Prostate gland (tissue), 2 donors: ENCODE measurements at regions not wholly inside any gene's neighbourhood (a gene's known extent, or its start where the extent isn't known, plus 50 kb on each side); places are given as distances from the start of the nearest gene placed in this dataset.

Experiments
- DNase-seq: peaks from one replicate; pipeline ENCODE4 v3.0.0-alpha.2; 2019; ENCODE audit warnings: low spot score
- H3K27ac ChIP-seq, 2 donors: fragments of 200-600 bp; sonication (generic); 2 replicates each; pipeline ENCODE4 v1.5.1; 2017 to 2019
- H3K27me3 ChIP-seq: fragments of 200-600 bp; sonication (generic); replicated peaks from 2 replicates; pipeline ENCODE4 v1.5.1; 2019; ENCODE audit not compliant: insufficient read depth
- H3K36me3 ChIP-seq, 2 donors: fragments of 200-600 bp; sonication (generic); 1 replicate in 1 of 2; 2 replicates in 1 of 2; pipeline versions ENCODE4 v1.5.1 to v1.8.1; 2017 to 2019
- H3K4me1 ChIP-seq: fragments of 200-600 bp; sonication (generic); replicated peaks from 2 replicates; pipeline ENCODE4 v1.5.1; 2019
- H3K4me3 ChIP-seq, 2 donors: fragments of 200-600 bp; sonication (generic); 2 replicates each; pipeline ENCODE4 v1.5.1; 2017 to 2019
- H3K9me3 ChIP-seq: fragments of 200-600 bp; sonication (generic); 2 replicates; pipeline ENCODE4 v1.5.1; 2017
- POLR2A ChIP-seq: fragments of 450-650 bp; IDR thresholded peaks from one replicate; pipeline ENCODE4 v1.6.1; 2016; ENCODE audit warnings: antibody characterized with exemption, mild to moderate bottlenecking
- POLR2AphosphoS5 ChIP-seq: sonication (generic); formaldehyde crosslinking; IDR thresholded peaks from one replicate; pipeline ENCODE4 v1.6.1; 2017; ENCODE audit warnings: antibody characterized with exemption
- WGBS: methylation state at CpG from one replicate; pipeline ENCODE4 v1.1.5; 2018; 5-methylcytosine and 5-hydroxymethylcytosine counted together
- intact Hi-C: fragments of 100-400 bp; cut with DNase I; formaldehyde crosslinking; loops from one replicate; pipeline ENCODE4 v1.14.2; 2022
- TF ChIP-seq, protein P1 (sequence below), 4 experiments: fragments of 200-600 bp in 2 of 4; fragments of 450-650 bp in 2 of 4; sonication (generic) in 2 of 4; IDR thresholded peaks; 1 replicate in 3 of 4; 2 replicates in 1 of 4; pipeline ENCODE4 v1.5.1; 2016 to 2019; ENCODE audit warnings: antibody characterized with exemption in 4 of 4, mild to moderate bottlenecking in 2 of 4, moderate library complexity in 2 of 4

DNA sequence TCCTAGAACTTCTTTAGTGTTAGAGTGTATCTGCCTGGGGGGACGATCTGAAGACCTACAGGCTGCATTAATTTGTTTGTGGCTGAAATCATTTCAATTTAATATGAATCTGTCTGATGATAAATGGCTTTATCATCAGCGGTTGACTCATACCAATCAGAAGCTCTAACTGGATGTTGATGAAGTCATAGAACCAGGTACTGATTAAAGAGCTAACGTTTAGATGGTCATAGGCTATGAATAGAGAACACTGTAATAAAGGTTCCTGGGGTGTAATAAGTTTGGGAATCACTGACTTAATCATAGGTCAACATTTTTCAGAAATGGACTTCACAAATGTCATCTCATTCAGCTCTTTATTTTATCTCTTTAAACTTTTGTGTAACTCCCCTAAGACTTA lies 329.9 kb downstream of the MSX2 start:
- WGBS, result 85% methylated on average over 3 of the region's 3 CpGs
- no peaks in the 10 kb centered on the region for H3K4me1 ChIP-seq

DNA sequence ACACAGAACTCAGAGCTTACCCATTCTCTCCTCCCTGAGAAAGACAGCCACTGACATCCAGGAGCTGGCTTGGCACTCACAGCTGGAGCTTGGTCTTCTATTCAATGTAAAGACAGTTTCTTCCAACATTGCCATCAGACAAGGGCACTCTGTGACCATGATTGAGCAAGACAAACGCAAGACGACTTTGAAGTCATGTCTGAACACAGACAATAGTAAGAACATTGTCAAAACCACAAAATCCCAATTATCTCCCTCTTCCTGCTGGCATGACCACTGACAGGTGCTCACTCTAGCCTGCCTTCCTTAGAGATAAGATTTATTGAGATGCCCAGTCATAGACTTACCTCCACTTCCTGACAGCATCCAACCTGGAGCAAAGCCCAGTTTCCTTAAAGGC lies 328.0 kb downstream of the MSX2 start:
- Histone ChIP-seq H3K4me3 (no peak overlapping the region), H3K27me3 (peaks cover 5% of the 10 kb centered on the region), H3K9me3 (no peaks in the 10 kb centered on the region), H3K36me3 (no peaks in the 10 kb centered on the region), H3K4me1 (no peaks in the 10 kb centered on the region), H3K27ac (no peak overlapping the region)
- WGBS, result 28% methylated on average over 2 of the region's 2 CpGs
- no peak for DNase-seq
- no peak for TF ChIP-seq POLR2AphosphoS5
- TF ChIP-seq, protein P1, sequence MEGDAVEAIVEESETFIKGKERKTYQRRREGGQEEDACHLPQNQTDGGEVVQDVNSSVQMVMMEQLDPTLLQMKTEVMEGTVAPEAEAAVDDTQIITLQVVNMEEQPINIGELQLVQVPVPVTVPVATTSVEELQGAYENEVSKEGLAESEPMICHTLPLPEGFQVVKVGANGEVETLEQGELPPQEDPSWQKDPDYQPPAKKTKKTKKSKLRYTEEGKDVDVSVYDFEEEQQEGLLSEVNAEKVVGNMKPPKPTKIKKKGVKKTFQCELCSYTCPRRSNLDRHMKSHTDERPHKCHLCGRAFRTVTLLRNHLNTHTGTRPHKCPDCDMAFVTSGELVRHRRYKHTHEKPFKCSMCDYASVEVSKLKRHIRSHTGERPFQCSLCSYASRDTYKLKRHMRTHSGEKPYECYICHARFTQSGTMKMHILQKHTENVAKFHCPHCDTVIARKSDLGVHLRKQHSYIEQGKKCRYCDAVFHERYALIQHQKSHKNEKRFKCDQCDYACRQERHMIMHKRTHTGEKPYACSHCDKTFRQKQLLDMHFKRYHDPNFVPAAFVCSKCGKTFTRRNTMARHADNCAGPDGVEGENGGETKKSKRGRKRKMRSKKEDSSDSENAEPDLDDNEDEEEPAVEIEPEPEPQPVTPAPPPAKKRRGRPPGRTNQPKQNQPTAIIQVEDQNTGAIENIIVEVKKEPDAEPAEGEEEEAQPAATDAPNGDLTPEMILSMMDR (IDR thresholded peaks at IDR 0.05), result no peak
- TF ChIP-seq POLR2A, result no peak
- intact Hi-C loops, result no loop called here

More for the DNA sequence above, 329.9 kb downstream of the MSX2 start:
- no peak for DNase-seq
- Histone ChIP-seq H3K27me3 (peaks cover 5% of the 10 kb centered on the region), H3K36me3 (no peaks in the 10 kb centered on the region), H3K4me3 (no peak overlapping the region), H3K27ac (no peak overlapping the region), H3K9me3 (no peaks in the 10 kb centered on the region)
- TF ChIP-seq POLR2AphosphoS5 (no peak), POLR2A (no peak)
- TF ChIP-seq, protein P1 (IDR thresholded peaks at IDR 0.05), result no peak
- intact Hi-C loops, result no loop called here

GRCh38 chr5:175047048-175047447 lies 322.7 kb downstream of the MSX2 start:
- H3K4me3 ChIP-seq, result no peak overlapping the region
- TF ChIP-seq POLR2A (no peak), POLR2AphosphoS5 (no peak)
- TF ChIP-seq, protein P1 (IDR thresholded peaks at IDR 0.05), result no peak
- H3K9me3 ChIP-seq, result no peaks in the 10 kb centered on the region
- no peaks in the 10 kb centered on the region for H3K36me3 ChIP-seq
- 42% methylated on average over 1 of the region's 1 CpG for WGBS
- intact Hi-C loops, result no loop called here
- no peaks in the 10 kb centered on the region for H3K27me3 ChIP-seq
- no peak for DNase-seq
- H3K4me1 ChIP-seq, result no peaks in the 10 kb centered on the region
- no peak overlapping the region for H3K27ac ChIP-seq

DNA sequence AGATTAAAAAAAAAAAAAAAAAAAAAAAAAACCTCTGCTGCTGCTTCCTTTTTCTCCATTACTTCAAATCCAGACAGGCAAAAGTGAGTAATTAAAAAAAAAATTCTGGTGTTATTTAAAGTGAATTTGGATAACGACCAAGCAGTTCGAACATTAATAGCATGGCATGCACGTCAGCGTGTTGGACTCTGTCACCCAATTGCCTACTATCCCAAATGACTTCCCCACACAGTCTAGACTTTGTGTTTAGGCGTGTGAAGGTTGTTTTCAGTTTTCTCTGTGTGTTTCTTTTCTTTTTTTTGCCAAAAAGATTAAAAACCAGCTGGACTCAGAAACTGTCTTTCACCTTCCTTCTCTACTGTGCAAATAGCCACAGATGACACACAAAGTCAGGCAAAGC lies 321.4 kb downstream of the MSX2 start:
- Histone ChIP-seq H3K27ac (no peak overlapping the region), H3K27me3 (no peaks in the 10 kb centered on the region), H3K4me1 (no peaks in the 10 kb centered on the region), H3K4me3 (no peak overlapping the region), H3K36me3 (no peaks in the 10 kb centered on the region), H3K9me3 (no peaks in the 10 kb centered on the region)
- 66% methylated on average over 5 of the region's 5 CpGs for WGBS
- DNase-seq, result no peak
- TF ChIP-seq, protein P1 (IDR thresholded peaks at IDR 0.05), result no peak
- TF ChIP-seq POLR2AphosphoS5, result no peak
- no peak for TF ChIP-seq POLR2A
- intact Hi-C loops, result no loop called here

- Histone ChIP-seq H3K4me3 (no peak overlapping the region), H3K27ac (no peak overlapping the region), H3K27me3 (no peaks in the 10 kb centered on the region), H3K4me1 (no peaks in the 10 kb centered on the region), H3K36me3 (no peaks in the 10 kb centered on the region), H3K9me3 (no peaks in the 10 kb centered on the region)
- WGBS, result 97% methylated on average over 2 of the region's 2 CpGs
- DNase-seq, result no peak
- TF ChIP-seq POLR2AphosphoS5 (no peak), POLR2A (no peak)
- TF ChIP-seq, protein P1 (IDR thresholded peaks at IDR 0.05), result no peak
- intact Hi-C loops, result no loop called here
Observed at GRCh38 chr5:175037820-175038219, 313.4 kb downstream of the MSX2 start.
